BLaER1 treated with 17β-estradiol and CSF1 and Interleukin-3, amounts not matched to agents 10 nM and 100 nM (cell line): ENCODE measurements at regions not wholly inside any gene's neighbourhood (a gene's known extent, or its start where the extent isn't known, plus 50 kb on each side); places are given as distances from the start of the nearest gene placed in this dataset.
"Not testable (repeated sequence)": the region's sequence is repeated elsewhere in the genome, so short reads cannot be mapped to it uniquely, and the experiment has no call there.

Experiments
- H3K27ac ChIP-seq, 11 experiments: shearing (Covaris generic); formaldehyde crosslinking; 2 replicates each; pipeline ENCODE4 v1.8.1; 2022
- H3K27me3 ChIP-seq, 11 experiments: shearing (Covaris generic); formaldehyde crosslinking; 2 replicates each; pipeline ENCODE4 v1.8.1; 2022
- H3K36me3 ChIP-seq, 11 experiments: shearing (Covaris generic); formaldehyde crosslinking; 2 replicates each; pipeline ENCODE4 v1.8.1; 2022
- H3K4me1 ChIP-seq, 10 experiments: shearing (Covaris generic); formaldehyde crosslinking; 2 replicates each; pipeline ENCODE4 v1.8.1; 2022
- H3K4me2 ChIP-seq, 11 experiments: shearing (Covaris generic); formaldehyde crosslinking; 2 replicates each; pipeline ENCODE4 v1.8.1; 2022
- H3K4me3 ChIP-seq, 10 experiments: shearing (Covaris generic); formaldehyde crosslinking; 2 replicates each; pipeline ENCODE4 v1.8.1; 2022
- H3K9ac ChIP-seq, 11 experiments: shearing (Covaris generic); formaldehyde crosslinking; 2 replicates each; pipeline ENCODE4 v1.8.1; 2022
- H3K9me3 ChIP-seq, 11 experiments: shearing (Covaris generic); formaldehyde crosslinking; replicated peaks in 1 of 11; 2 replicates each; pipeline ENCODE4 v1.8.1; 2022
- H4K20me1 ChIP-seq, 11 experiments: shearing (Covaris generic); formaldehyde crosslinking; 2 replicates each; pipeline ENCODE4 v1.8.1; 2022
- Cebpa-rat ChIP-seq, 11 experiments: shearing (Covaris generic); IDR thresholded peaks; 2 replicates each; pipeline ENCODE4 v1.8.1; 2022

DNA sequence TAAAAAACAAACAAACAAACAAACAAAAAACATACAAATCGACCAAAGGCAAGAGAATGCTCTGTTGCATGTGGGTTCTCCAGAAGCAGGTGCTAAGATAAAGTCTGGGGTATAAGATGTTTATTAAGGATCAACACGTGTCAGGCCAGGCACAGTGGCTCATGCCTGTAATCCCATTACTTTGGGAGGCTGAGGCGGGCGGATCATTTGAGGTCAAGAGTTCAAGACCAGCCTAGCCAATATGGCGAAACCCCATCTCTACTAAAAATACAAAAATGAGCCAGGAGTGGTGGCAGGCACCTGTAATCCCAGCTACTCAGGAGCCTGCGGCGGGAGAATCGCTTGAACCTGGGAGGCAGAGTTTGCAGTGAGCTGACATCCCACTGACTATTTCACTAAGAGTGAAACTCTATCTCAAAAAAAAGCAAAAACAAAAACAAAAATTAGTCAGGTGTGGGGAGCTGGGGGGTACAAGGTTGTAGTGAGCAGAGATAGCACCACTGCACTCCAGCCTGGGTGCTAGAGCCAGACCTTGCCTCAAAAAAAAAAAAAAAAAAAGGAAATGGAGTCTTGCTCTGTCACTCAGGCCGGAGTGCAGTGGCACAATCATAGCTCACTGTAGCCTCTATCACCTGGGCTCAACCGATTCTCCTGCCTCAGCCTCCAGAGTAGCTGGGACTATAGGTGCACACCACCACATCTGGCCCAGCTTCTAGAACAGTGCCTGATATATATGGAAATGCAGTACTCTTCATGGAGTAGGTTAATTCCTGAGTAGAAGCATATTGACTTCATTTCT, 86.8 kb upstream of the JARID2 start:
- H3K9me3 ChIP-seq: 0 out of 22 replicates have a peak, but pooled peaks cover 0 to 4% (median 0%) of the 10 kb centered on the region in 11 experiments
- no peak overlapping the region for H3K9ac ChIP-seq
- no peak overlapping the region for H3K4me3 ChIP-seq
- no peaks in the 10 kb centered on the region for H3K36me3 ChIP-seq
- no peaks in the 10 kb centered on the region for H4K20me1 ChIP-seq
- no peak overlapping the region for H3K4me2 ChIP-seq
- no peaks in the 10 kb centered on the region for H3K4me1 ChIP-seq
- no peaks in the 10 kb centered on the region for H3K27me3 ChIP-seq
- no peak for TF ChIP-seq Cebpa-rat (IDR thresholded peaks at IDR 0.05)
- H3K27ac ChIP-seq: no peak overlapping the region

DNA sequence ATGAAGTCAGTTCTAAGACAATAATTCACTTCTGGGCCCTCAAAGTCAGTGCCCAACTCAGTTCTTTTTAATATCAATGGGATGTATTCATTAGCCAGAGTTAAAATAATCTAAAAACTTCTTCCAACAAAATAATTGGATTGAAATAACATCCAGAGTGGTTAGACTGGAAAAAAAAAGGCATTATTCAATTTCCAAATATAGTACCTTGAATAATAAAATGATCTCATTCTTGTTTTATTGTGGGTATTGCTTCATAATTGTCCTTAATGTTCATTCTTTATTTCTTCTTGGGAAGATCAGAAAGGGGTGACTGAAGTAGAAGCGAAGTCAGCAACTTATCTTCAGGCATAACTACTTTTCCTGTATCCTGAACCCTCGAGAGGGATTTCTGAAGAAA, 85.1 kb upstream of the JARID2 start:
- H3K36me3 ChIP-seq: no peaks in the 10 kb centered on the region

DNA sequence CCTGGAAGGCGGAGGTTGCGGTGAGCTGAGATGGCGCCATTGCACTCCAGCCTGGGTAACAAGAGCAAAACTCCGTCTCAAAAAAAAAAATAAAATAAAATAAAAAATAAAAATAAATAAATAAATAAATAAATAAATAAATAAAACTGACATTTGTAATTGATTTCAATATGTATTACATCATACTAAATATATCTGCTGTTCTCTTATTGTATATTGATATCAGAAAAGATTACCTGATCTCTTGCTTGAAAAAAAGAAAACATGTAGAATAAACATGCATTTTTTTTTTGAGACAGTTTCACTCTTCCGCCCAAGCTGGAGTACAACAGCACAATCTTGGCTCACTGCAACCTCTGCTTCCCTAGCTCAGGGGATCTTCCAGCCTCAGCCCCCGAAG, 81.0 kb upstream of the JARID2 start:
- not testable (repeated sequence) for H3K27me3 ChIP-seq, H3K4me1 ChIP-seq, H3K4me3 ChIP-seq

More for the DNA sequence above, 85.1 kb upstream of the JARID2 start:
- Histone ChIP-seq H3K9me3 (0 out of 22 replicates have a peak, but pooled peaks cover 0 to 4% (median 0%) of the 10 kb centered on the region in 11 experiments), H3K4me2 (no peak overlapping the region), H4K20me1 (no peaks in the 10 kb centered on the region), H3K9ac (no peak overlapping the region), H3K4me3 (no peak overlapping the region), H3K27me3 (no peaks in the 10 kb centered on the region), H3K4me1 (no peaks in the 10 kb centered on the region), H3K27ac (no peak overlapping the region)
- TF ChIP-seq Cebpa-rat (IDR thresholded peaks at IDR 0.05): no peak

DNA sequence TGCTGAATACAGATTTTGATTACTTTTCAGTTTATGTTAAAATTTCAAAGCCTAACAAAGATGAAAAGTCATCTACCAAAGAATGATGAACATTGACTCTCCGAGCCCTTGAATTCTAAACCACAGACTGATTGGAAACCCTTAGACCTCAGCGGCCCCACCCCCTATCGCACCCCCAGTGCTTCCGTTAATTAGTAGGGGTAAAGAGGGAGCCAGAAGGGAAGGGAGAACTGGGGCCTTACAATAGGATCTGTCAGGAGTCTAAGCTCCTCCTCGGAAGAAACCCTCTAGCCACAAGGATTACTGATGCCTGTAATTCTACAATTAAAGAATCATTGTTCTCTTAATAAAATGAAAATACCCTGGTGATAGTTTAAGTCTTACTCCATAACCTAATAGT, 79.7 kb upstream of the JARID2 start:
- Histone ChIP-seq H3K36me3 (no peaks in the 10 kb centered on the region), H3K4me1 (no peaks in the 10 kb centered on the region), H3K4me3 (no peak overlapping the region), H3K27me3 (no peaks in the 10 kb centered on the region), H3K27ac (no peak overlapping the region), H3K4me2 (no peak overlapping the region), H3K9me3 (0 out of 22 replicates have a peak, but pooled peaks cover 0 to 4% (median 0%) of the 10 kb centered on the region in 11 experiments), H4K20me1 (no peaks in the 10 kb centered on the region), H3K9ac (no peak overlapping the region)
- no peak for TF ChIP-seq Cebpa-rat (IDR thresholded peaks at IDR 0.05)

More for the DNA sequence above, 81.0 kb upstream of the JARID2 start:
- H3K9me3 ChIP-seq, H3K27ac ChIP-seq, H3K36me3 ChIP-seq, H3K9ac ChIP-seq, H4K20me1 ChIP-seq, H3K4me2 ChIP-seq: not testable (repeated sequence)
- peak in 1 of 11 experiments; percentile 30; a peak in 1 of 22 replicates for TF ChIP-seq Cebpa-rat (IDR thresholded peaks at IDR 0.05)

DNA sequence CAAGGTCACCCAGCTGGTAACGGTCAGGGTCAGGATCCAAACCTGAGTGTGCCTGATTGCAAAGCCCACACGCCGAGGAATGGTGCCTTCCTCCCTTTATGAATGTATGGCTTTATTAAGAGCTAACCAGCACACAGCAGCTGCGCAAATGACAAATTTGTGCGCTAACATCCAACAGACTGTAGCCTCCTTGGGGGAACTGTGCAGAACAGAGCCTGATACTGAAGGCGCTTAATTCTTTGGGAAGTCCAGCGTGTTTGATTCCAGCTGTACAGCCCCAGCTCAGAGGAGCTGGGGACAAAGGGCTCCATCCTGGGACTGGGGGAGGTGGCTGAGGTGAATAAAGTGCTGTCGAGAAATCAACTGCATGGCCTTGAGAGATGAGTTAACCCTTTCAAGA, 75.7 kb upstream of the JARID2 start:
- Histone ChIP-seq H4K20me1 (no peaks in the 10 kb centered on the region), H3K4me2 (no peak overlapping the region), H3K27ac (no peak overlapping the region), H3K4me3 (no peak overlapping the region), H3K4me1 (no peaks in the 10 kb centered on the region), H3K27me3 (no peaks in the 10 kb centered on the region), H3K9me3 (no peaks in the 10 kb centered on the region), H3K36me3 (no peaks in the 10 kb centered on the region), H3K9ac (no peak overlapping the region)
- TF ChIP-seq Cebpa-rat (IDR thresholded peaks at IDR 0.05): no peak

DNA sequence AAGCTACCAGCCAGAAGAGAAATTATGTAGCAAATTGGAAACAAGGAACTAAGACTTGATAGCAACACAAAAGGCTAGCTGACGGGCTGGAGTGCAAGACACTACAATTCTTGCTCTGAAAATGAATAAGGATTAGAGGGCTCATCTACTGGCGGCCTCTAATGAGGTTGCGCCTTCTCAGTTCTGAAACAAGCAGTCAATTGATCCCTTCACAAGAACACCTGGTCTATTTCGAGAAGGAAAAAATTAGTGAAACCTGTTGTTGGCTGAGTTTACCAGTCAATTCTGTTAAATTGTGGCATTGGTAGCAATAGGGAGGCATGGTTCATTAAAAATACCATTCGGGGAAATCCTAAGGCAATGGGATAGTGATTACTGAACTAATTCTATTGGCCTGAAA, 74.8 kb upstream of the JARID2 start:
- Histone ChIP-seq H3K4me1 (no peaks in the 10 kb centered on the region), H3K27me3 (no peaks in the 10 kb centered on the region), H3K27ac (no peak overlapping the region), H3K36me3 (no peaks in the 10 kb centered on the region), H3K4me3 (no peak overlapping the region), H4K20me1 (no peaks in the 10 kb centered on the region), H3K4me2 (no peak overlapping the region), H3K9me3 (no peaks in the 10 kb centered on the region), H3K9ac (no peak overlapping the region)
- no peak for TF ChIP-seq Cebpa-rat (IDR thresholded peaks at IDR 0.05)

DNA sequence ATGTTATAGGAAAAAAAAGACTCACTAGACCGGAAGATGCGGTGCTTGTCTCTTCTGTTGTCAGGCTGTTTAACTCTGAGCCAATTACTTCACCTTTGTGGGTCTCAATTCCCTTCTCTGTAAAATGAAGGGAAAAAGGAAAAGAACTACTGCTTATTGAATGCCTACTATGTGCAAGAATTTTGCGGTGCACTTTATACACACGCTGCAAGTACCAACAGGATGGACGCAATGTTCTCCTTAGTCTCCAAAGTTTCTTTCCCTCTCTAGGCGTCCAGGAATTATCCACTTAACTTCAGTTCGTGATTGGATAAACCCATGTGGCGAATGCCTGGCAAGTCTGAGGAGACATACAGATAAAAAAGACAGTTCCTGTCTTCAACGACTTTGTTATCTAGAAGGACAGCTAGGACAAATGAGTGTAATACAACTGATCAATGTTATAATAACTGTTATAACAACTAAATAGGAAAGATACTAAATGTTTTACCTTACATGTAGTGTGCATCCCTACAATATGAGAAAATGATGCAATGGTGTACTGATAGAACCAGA, 69.0 kb upstream of the JARID2 start:
- no peaks in the 10 kb centered on the region for H3K36me3 ChIP-seq
- H4K20me1 ChIP-seq: no peaks in the 10 kb centered on the region
- no peak overlapping the region for H3K9ac ChIP-seq
- no peak overlapping the region for H3K4me2 ChIP-seq
- H3K9me3 ChIP-seq: no peaks in the 10 kb centered on the region
- H3K27ac ChIP-seq: no peak overlapping the region
- H3K27me3 ChIP-seq: no peaks in the 10 kb centered on the region
- no peaks in the 10 kb centered on the region for H3K4me1 ChIP-seq
- H3K4me3 ChIP-seq: no peak overlapping the region
- no peak for TF ChIP-seq Cebpa-rat (IDR thresholded peaks at IDR 0.05)

DNA sequence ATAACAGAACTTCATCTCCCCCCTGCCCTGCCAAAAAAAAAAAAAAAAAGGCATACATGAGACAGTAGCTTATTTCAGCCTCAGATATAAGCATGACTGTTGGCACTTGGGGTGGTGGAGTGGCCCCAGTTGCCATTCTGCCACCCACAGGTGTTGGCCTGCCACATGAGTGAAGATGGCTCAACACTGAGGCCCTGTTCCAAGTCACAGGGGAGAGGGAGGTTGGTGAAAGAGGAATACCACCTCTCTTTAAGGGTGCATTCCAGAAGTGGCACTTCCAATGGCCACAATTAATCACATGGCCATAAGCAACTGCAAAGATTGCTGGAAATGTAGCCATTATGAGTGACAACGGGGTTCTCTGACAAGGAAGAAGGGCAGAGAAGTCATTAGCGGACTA, 61.9 kb upstream of the JARID2 start:
- TF ChIP-seq Cebpa-rat (IDR thresholded peaks at IDR 0.05): no peak
- Histone ChIP-seq H3K4me2 (no peak overlapping the region), H3K4me3 (no peak overlapping the region), H3K27me3 (no peaks in the 10 kb centered on the region), H4K20me1 (no peaks in the 10 kb centered on the region), H3K27ac (no peak overlapping the region), H3K4me1 (no peaks in the 10 kb centered on the region), H3K36me3 (no peaks in the 10 kb centered on the region), H3K9ac (no peak overlapping the region), H3K9me3 (peaks cover 0 to 14% (median 0%) of the 10 kb centered on the region in 11 experiments; a peak in 3 of 22 replicates)

DNA sequence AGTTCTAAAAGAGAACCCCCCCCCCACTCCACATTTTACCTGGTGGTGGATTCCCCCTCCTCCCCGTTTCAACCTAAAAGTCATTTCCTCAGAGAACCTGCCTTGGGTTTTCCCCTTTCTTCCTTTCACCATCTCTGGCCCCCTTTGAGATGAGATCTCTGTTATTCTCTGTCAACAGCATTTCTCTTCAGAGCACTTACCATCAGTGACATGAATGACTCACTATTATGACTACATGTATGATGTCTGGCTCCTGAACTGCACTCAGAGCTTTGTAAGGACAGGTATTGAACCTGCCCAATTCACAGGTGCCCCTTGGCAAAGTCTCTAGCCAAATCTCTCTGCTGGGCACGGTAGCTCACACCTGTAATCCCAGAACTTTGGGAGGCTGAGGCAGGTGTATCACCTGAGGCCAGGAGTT, 61.4 kb upstream of the JARID2 start:
- TF ChIP-seq Cebpa-rat (IDR thresholded peaks at IDR 0.05): no peak
- Histone ChIP-seq H4K20me1 (no peaks in the 10 kb centered on the region), H3K27ac (no peak overlapping the region), H3K4me2 (no peak overlapping the region), H3K4me1 (no peaks in the 10 kb centered on the region), H3K36me3 (no peaks in the 10 kb centered on the region), H3K9ac (no peak overlapping the region), H3K4me3 (no peak overlapping the region), H3K9me3 (peaks cover 0 to 14% (median 0%) of the 10 kb centered on the region in 11 experiments; a peak in 3 of 22 replicates), H3K27me3 (no peaks in the 10 kb centered on the region)

DNA sequence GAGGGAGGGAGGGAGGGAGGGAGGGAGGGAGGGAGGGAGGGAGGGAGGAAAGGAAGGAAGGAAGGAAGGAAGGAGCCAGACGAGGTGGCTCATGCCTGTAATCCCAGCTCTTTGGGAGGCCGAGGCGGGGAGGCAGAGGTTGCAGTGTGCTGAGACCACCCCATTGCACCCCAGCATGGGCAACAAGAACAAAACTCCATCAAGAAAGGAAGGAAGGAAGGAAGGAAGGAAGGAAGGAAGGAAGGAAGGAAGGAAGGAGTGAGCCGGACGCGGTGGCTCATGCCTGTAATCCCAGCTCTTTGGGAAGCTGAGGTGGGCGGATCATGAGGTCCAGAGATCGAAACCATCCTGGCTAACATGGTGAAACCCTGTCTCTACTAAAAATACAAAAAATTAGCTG, 60.8 kb upstream of the JARID2 start:
- H3K4me2 ChIP-seq, H4K20me1 ChIP-seq: not testable (repeated sequence)

More for the DNA sequence above, 60.8 kb upstream of the JARID2 start:
- H3K27me3 ChIP-seq, H3K9ac ChIP-seq, H3K4me1 ChIP-seq, H3K4me3 ChIP-seq, H3K27ac ChIP-seq, H3K36me3 ChIP-seq: not testable (repeated sequence)
- peaks cover 0 to 14% (median 0%) of the 10 kb centered on the region in 11 experiments; a peak in 3 of 22 replicates for H3K9me3 ChIP-seq
